ENCODE measurements at regions not wholly inside any gene's neighbourhood (a gene's known extent, or its start where the extent isn't known, plus 50 kb on each side); places are given as distances from the start of the nearest gene placed in this dataset.

DNA sequence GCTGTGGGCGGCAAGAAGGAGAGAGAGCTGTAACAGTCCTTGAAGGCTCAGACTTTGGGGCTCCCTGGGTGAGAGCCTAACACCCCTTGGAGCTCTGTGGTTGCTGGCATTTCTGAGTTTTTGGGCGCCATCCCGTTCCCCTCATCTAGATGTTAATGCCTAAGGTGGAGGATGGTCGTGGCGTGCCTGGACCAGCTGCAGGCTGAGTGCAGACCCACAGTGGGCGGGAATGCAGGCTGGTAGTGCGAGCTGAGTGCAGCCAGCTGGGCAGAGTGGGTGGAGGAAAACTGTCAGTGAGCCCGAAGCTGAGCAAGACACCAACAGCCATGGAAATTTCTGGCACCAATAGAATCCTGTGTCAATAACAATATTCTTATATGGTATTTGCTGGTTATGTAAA lies 403.0 kb downstream of the ANKRD7 start:
- TF ChIP-seq, protein P1, sequence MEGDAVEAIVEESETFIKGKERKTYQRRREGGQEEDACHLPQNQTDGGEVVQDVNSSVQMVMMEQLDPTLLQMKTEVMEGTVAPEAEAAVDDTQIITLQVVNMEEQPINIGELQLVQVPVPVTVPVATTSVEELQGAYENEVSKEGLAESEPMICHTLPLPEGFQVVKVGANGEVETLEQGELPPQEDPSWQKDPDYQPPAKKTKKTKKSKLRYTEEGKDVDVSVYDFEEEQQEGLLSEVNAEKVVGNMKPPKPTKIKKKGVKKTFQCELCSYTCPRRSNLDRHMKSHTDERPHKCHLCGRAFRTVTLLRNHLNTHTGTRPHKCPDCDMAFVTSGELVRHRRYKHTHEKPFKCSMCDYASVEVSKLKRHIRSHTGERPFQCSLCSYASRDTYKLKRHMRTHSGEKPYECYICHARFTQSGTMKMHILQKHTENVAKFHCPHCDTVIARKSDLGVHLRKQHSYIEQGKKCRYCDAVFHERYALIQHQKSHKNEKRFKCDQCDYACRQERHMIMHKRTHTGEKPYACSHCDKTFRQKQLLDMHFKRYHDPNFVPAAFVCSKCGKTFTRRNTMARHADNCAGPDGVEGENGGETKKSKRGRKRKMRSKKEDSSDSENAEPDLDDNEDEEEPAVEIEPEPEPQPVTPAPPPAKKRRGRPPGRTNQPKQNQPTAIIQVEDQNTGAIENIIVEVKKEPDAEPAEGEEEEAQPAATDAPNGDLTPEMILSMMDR (IDR thresholded peaks at IDR 0.05), result no peak
- TF ChIP-seq POLR2AphosphoS5 (IDR thresholded peaks at IDR 0.05), result no peak
- no peak for TF ChIP-seq POLR2A (IDR thresholded peaks at IDR 0.05)
